Effector memory CD4-positive, alpha-beta T cell (primary cell): ENCODE measurements at regions not wholly inside any gene's neighbourhood (a gene's known extent, or its start where the extent isn't known, plus 50 kb on each side); places are given as distances from the start of the nearest gene placed in this dataset.
"Not testable (repeated sequence)": the region's sequence is repeated elsewhere in the genome, so short reads cannot be mapped to it uniquely, and the experiment has no call there.

Experiments
- DNase-seq, 3 donors: peaks; one replicate each; pipeline ENCODE4 v3.0.0-alpha.2; 2020
- H3K27ac ChIP-seq: 2 replicates; pipeline ENCODE4 v1.7.0; 2013; ENCODE audit warnings: mild to moderate bottlenecking, low read length, moderate library complexity; ENCODE audit not compliant: insufficient read depth, poor library complexity, severe bottlenecking
- H3K27me3 ChIP-seq: replicated peaks from 2 replicates; pipeline ENCODE4 v1.7.0; 2013; ENCODE audit warnings: mild to moderate bottlenecking, low read length; ENCODE audit not compliant: insufficient read depth, control insufficient read depth, poor library complexity, severe bottlenecking
- H3K36me3 ChIP-seq: 2 replicates; pipeline ENCODE4 v1.7.0; 2013; ENCODE audit warnings: mild to moderate bottlenecking, low read length, moderate library complexity; ENCODE audit not compliant: control insufficient read depth, insufficient read depth
- H3K4me1 ChIP-seq: 2 replicates; pipeline ENCODE4 v1.7.0; 2013; ENCODE audit warnings: low read length, mild to moderate bottlenecking; ENCODE audit not compliant: control insufficient read depth, insufficient read depth, poor library complexity, severe bottlenecking
- H3K4me3 ChIP-seq: 2 replicates; pipeline ENCODE4 v1.7.0; 2013; ENCODE audit warnings: low read length, low read depth, mild to moderate bottlenecking; ENCODE audit not compliant: insufficient read depth, poor library complexity, severe bottlenecking
- H3K9me3 ChIP-seq: 2 replicates; pipeline ENCODE4 v1.7.0; 2013; ENCODE audit warnings: mild to moderate bottlenecking, low read length, moderate library complexity; ENCODE audit not compliant: control insufficient read depth

DNA sequence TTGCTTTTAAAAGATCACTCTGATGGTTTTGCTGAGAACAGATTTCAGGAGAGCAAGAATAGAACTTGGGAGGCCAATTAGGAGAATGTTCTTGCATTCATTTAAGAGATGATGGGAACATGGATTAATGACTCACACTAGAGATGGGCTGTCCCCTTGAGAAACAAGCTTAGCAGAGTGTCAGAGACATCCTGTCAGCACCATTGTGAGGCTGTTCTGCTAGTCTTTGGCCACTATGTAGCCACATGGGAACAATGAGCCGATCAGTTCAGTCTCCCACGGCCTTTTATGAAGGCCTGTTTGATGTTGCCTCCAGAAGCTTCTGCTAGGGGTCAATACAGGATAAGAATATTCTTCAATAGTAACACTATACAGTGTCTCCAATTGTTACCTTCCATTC, 113.0 kb upstream of the EYA4 start:
- Histone ChIP-seq H3K4me1 (no peaks in the 10 kb centered on the region), H3K27ac (no peak overlapping the region), H3K36me3 (no peaks in the 10 kb centered on the region), H3K9me3 (no peaks in the 10 kb centered on the region), H3K27me3 (no peaks in the 10 kb centered on the region), H3K4me3 (no peak overlapping the region)
- DNase-seq = no peak

DNA sequence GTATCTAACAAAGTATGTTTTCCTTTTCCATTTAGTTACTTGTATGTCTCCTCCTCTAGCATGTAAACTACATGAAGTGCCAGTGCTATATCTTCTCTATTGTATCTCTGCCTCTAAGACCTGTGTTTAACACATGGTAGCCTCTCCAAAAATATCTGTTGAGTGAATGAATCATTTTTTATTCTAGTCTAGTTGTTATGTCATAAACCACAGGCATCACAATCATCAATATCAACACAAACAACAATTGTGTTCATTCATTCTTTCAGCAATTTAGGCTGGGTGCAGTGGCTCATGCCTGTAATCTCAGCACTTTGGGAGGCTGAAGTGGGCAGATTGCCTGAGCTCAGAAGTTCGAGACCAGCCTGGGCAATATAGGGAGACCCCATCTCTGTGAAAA, 111.6 kb upstream of the EYA4 start:
- H3K27ac ChIP-seq = no peak overlapping the region
- H3K27me3 ChIP-seq = no peaks in the 10 kb centered on the region
- H3K4me1 ChIP-seq = no peaks in the 10 kb centered on the region
- H3K36me3 ChIP-seq = no peaks in the 10 kb centered on the region
- DNase-seq = no peak
- no peak overlapping the region for H3K4me3 ChIP-seq
- H3K9me3 ChIP-seq = no peaks in the 10 kb centered on the region

- no peaks in the 10 kb centered on the region for H3K4me1 ChIP-seq
- H3K9me3 ChIP-seq = no peaks in the 10 kb centered on the region
- H3K27me3 ChIP-seq = no peaks in the 10 kb centered on the region
- H3K36me3 ChIP-seq = no peaks in the 10 kb centered on the region
- no peak overlapping the region for H3K4me3 ChIP-seq
- H3K27ac ChIP-seq = no peak overlapping the region
- no peak for DNase-seq
These were observed 110.3 kb upstream of the EYA4 start for GRCh38 chr6:133130863-133131262.

DNA sequence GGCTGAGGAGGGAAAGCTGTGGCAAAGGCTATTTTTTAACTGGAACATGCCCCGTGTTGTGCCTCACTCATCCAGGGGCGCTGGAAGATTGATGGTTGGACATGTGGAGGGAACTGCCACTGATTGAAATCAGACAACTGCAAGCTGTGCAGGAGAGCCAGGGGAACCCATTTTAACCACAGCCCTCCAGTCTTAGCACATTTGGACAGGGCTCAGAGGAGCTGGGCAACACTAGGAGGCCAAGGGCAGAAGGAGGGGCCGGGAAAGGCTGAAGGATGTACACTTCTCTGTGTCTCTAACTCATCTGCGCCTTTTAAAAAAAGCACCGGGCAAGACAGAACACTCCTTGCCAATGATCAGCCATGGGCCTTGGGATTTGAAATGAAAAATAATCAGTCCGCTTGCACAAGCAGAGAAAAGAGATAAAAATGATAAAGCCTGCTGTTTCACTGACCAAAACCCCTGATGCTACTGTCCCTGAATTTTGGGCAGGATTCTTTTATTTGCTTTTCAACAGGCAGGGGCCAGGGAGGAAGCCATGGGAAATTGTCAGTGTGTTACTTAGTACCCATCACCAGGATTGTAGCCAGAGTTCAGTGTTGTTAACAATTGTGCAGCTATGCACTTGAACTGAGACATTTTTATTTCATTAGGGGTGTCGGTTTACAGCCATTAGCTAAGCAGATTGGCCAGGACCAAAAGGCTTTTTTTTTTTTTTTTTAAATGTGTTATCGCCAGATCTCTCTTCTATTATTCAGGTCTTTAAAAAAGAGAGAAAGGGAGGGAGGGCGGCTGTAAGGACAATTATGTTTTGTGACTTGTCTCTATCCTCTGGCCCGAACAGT, 109.3 kb upstream of the EYA4 start:
- DNase-seq = no peak
- no peak overlapping the region for H3K27ac ChIP-seq
- no peaks in the 10 kb centered on the region for H3K4me1 ChIP-seq
- no peaks in the 10 kb centered on the region for H3K27me3 ChIP-seq
- H3K9me3 ChIP-seq = no peaks in the 10 kb centered on the region
- H3K36me3 ChIP-seq = no peaks in the 10 kb centered on the region
- no peak overlapping the region for H3K4me3 ChIP-seq

DNA sequence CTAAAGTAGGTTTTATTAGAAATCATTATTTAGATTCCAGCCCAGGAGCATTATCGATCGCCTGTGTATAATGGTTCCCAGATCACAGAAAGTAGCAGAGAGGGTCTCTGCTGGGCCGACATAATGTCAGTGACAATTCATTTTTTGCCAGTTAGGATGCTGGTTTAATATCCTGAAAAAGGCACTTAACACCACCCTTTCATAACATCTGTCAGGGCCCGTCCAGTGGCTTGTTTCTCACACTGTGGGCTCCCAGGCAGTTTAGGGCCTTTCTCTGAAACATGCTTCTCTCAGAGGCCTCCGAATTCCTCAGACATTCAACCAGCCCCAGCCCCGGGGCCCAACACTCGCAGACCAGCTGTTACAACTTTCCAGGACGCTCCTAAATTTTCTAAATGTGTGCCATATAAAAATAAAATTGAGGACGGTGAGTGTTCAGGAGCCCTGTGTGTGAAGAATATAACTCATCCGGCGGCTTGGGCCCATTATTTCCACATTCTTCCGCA, 108.6 kb upstream of the EYA4 start:
- Histone ChIP-seq H3K4me3 (no peak overlapping the region), H3K4me1 (no peaks in the 10 kb centered on the region), H3K27me3 (no peaks in the 10 kb centered on the region), H3K27ac (no peak overlapping the region), H3K9me3 (no peaks in the 10 kb centered on the region), H3K36me3 (no peaks in the 10 kb centered on the region)
- DNase-seq = no peak

- Histone ChIP-seq H3K9me3 (no peaks in the 10 kb centered on the region), H3K36me3 (no peaks in the 10 kb centered on the region), H3K4me3 (no peak overlapping the region), H3K4me1 (no peaks in the 10 kb centered on the region), H3K27me3 (no peaks in the 10 kb centered on the region), H3K27ac (no peak overlapping the region)
- DNase-seq = no peak
These were observed 104.8 kb upstream of the EYA4 start for GRCh38 chr6:133136177-133136880.

DNA sequence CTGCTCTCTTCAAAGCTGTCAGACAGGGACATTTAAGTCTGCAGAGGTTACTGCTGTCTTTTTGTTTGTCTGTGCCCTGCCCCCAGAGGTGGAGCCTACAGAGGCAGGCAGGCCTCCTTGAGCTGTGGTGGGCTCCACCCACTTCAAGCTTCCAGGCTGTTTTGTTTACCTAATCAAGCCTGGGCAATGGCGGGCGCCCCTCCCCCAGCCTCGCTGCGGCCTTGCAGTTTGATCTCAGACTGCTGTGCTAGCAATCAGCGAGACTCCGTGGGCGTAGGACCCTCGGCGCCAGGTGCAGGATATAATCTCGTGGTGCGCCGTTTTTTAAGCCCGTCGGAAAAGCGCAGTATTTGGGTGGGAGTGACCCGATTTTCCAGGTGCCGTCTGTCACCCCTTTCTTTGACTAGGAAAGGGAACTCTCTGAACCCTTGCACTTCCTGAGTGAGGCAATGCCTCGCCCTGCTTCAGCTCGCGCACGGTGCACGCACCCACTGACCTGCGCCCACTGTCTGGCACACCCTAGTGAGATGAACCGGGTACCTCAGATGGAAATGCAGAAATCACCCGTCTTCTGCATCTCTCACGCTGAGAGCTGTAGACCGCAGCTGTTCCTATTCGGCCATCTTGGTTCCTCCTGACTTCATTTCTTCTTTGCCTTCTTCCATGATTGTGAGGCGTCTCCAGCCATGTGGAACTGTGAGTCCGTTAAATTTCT, 93.5 kb upstream of the EYA4 start:
- H3K27me3 ChIP-seq, H3K9me3 ChIP-seq, H3K4me3 ChIP-seq, H3K27ac ChIP-seq, H3K36me3 ChIP-seq, H3K4me1 ChIP-seq, DNase-seq: not testable (repeated sequence)

DNA sequence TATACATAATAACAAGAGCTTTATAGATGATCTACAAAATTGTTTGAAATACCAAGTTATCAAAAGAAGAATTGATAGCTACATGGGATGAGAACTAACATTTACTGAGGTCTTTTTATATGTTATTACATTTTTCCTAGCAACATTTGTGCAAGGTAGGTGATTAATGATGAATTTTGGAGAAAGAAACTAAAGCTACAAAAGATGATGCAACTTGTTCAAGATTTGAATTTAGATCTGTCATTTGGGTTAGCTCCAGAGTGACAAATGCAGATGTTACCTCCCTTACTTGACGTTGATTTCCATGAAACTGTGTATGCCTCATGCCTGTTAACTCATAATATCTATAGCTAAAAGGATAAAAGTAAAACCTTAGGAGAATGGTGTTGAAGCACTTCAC, 84.5 kb upstream of the EYA4 start:
- Histone ChIP-seq H3K4me1 (no peaks in the 10 kb centered on the region), H3K27me3 (no peaks in the 10 kb centered on the region), H3K9me3 (no peaks in the 10 kb centered on the region), H3K36me3 (no peaks in the 10 kb centered on the region), H3K4me3 (no peak overlapping the region), H3K27ac (no peak overlapping the region)
- no peak for DNase-seq

GRCh38 chr6:133157995-133158394, 83.2 kb upstream of the EYA4 start:
- no peaks in the 10 kb centered on the region for H3K36me3 ChIP-seq
- no peaks in the 10 kb centered on the region for H3K4me1 ChIP-seq
- no peak overlapping the region for H3K4me3 ChIP-seq
- no peak for DNase-seq
- H3K27ac ChIP-seq = no peak overlapping the region
- H3K9me3 ChIP-seq = no peaks in the 10 kb centered on the region
- no peaks in the 10 kb centered on the region for H3K27me3 ChIP-seq
